ENCODE measurements at regions not wholly inside any gene's neighbourhood (a gene's known extent, or its start where the extent isn't known, plus 50 kb on each side); places are given as distances from the start of the nearest gene placed in this dataset.

- in situ Hi-C loops (cut with MboI; ENCODE audit: low pct_ligation_motif_present in 1 of 4, low pct_unique_long_range_greater_than_20kb in 1 of 4, low sequenced_read_pairs in 3 of 4) = no loop called here
- Histone ChIP-seq H3K9me3 (no peaks in the 10 kb centered on the region), H3K4me1 (no peaks in the 10 kb centered on the region), H3K4me3 (no peak overlapping the region), H3K27ac (no peak overlapping the region), H3K36me3 (no peaks in the 10 kb centered on the region), H3K27me3 (no peaks in the 10 kb centered on the region)
- TF ChIP-seq CTCF (IDR thresholded peaks at IDR 0.05) = no peak
- TF ChIP-seq POLR2A (IDR thresholded peaks at IDR 0.05) = no peak
- TF ChIP-seq POLR2AphosphoS5 (IDR thresholded peaks at IDR 0.05) = no peak
- no peak for TF ChIP-seq EP300 (IDR thresholded peaks at IDR 0.05; ENCODE audit: low read depth)
- intact Hi-C loops (cut with DNase I; ENCODE audit: low total_unique reads) = loop anchor here (5.0 kb wide), 1 partner anchor 1370 kb away; no protein-coding TSS in a partner anchor
- 69 to 80% methylated on average over 1 to 2 of the region's 2 CpGs for WGBS, 2 donors (ENCODE audit: low coverage in 1 of 2)
- no peak for DNase-seq
These were observed 393.8 kb downstream of the PCDH20 start for GRCh38 chr13:61021838-61022237.

GRCh38 chr13:61013796-61014195, 401.9 kb downstream of the PCDH20 start:
- no peak for DNase-seq
- H3K27me3 ChIP-seq = no peaks in the 10 kb centered on the region
- H3K36me3 ChIP-seq = no peaks in the 10 kb centered on the region
- 65% methylated on average over 2 of the region's 2 CpGs; no CpG with 5 or more reads in 1 of the 2 donors for WGBS, 2 donors (ENCODE audit: low coverage in 1 of 2)
- intact Hi-C loops (cut with DNase I; ENCODE audit: low total_unique reads) (no loop called here), in situ Hi-C loops (cut with MboI; ENCODE audit: low pct_ligation_motif_present in 1 of 4, low pct_unique_long_range_greater_than_20kb in 1 of 4, low sequenced_read_pairs in 3 of 4) (no loop called here)
- no peak overlapping the region for H3K4me3 ChIP-seq
- TF ChIP-seq POLR2A (IDR thresholded peaks at IDR 0.05) (no peak), EP300 (IDR thresholded peaks at IDR 0.05; ENCODE audit: low read depth) (no peak), CTCF (IDR thresholded peaks at IDR 0.05) (no peak), POLR2AphosphoS5 (IDR thresholded peaks at IDR 0.05) (no peak)
- H3K9me3 ChIP-seq = no peaks in the 10 kb centered on the region
- no peaks in the 10 kb centered on the region for H3K4me1 ChIP-seq
- H3K27ac ChIP-seq = no peak overlapping the region

GRCh38 chr13:61010358-61010757, 405.3 kb downstream of the PCDH20 start:
- no peaks in the 10 kb centered on the region for H3K27me3 ChIP-seq
- in situ Hi-C loops (cut with MboI; ENCODE audit: low pct_ligation_motif_present in 1 of 4, low pct_unique_long_range_greater_than_20kb in 1 of 4, low sequenced_read_pairs in 3 of 4) (no loop called here), intact Hi-C loops (cut with DNase I; ENCODE audit: low total_unique reads) (no loop called here)
- WGBS, 2 donors (ENCODE audit: low coverage in 1 of 2) = 52 to 70% methylated on average over 2 of the region's 2 CpGs
- no peak overlapping the region for H3K27ac ChIP-seq
- H3K4me3 ChIP-seq = no peak overlapping the region
- no peaks in the 10 kb centered on the region for H3K36me3 ChIP-seq
- no peaks in the 10 kb centered on the region for H3K4me1 ChIP-seq
- no peak for DNase-seq
- TF ChIP-seq POLR2A (IDR thresholded peaks at IDR 0.05) = no peak
- no peak for TF ChIP-seq EP300 (IDR thresholded peaks at IDR 0.05; ENCODE audit: low read depth)
- no peak for TF ChIP-seq CTCF (IDR thresholded peaks at IDR 0.05)
- TF ChIP-seq POLR2AphosphoS5 (IDR thresholded peaks at IDR 0.05) = no peak
- peaks cover 0 to 4% of the 10 kb centered on the region in 2 donors for H3K9me3 ChIP-seq

GRCh38 chr13:61002686-61003085, 413.0 kb downstream of the PCDH20 start:
- no peak for DNase-seq
- Histone ChIP-seq H3K27ac (no peak overlapping the region), H3K36me3 (no peaks in the 10 kb centered on the region), H3K27me3 (no peaks in the 10 kb centered on the region), H3K4me3 (no peak overlapping the region), H3K4me1 (no peaks in the 10 kb centered on the region), H3K9me3 (peaks cover 0 to under 1% of the 10 kb centered on the region in 2 donors)
- intact Hi-C loops (cut with DNase I; ENCODE audit: low total_unique reads) (no loop called here), in situ Hi-C loops (cut with MboI; ENCODE audit: low pct_ligation_motif_present in 1 of 4, low pct_unique_long_range_greater_than_20kb in 1 of 4, low sequenced_read_pairs in 3 of 4) (no loop called here)
- WGBS, 2 donors (ENCODE audit: low coverage in 1 of 2) = 47% methylated on average over 1 of the region's 1 CpG; no CpG with 5 or more reads in 1 of the 2 donors
- TF ChIP-seq EP300 (IDR thresholded peaks at IDR 0.05; ENCODE audit: low read depth) = no peak
- TF ChIP-seq CTCF (IDR thresholded peaks at IDR 0.05) = no peak
- no peak for TF ChIP-seq POLR2AphosphoS5 (IDR thresholded peaks at IDR 0.05)

Data from transverse colon (tissue), 4 donors.